ENCODE measurements at regions not wholly inside any gene's neighbourhood (a gene's known extent, or its start where the extent isn't known, plus 50 kb on each side); places are given as distances from the start of the nearest gene placed in this dataset.
"Not testable (repeated sequence)": the region's sequence is repeated elsewhere in the genome, so short reads cannot be mapped to it uniquely, and the experiment has no call there.

- DNase-seq (ENCODE audit: extremely low read depth in 1 of 2, low read depth in 1 of 2) = no peak
Measured at GRCh38 chr14:89537911-89538310, 120.9 kb upstream of the FOXN3 start.

- DNase-seq (ENCODE audit: extremely low read depth in 1 of 2, low read depth in 1 of 2) = no peak
Measured at GRCh38 chr14:89534902-89535685, 118.1 kb upstream of the FOXN3 start.

DNA sequence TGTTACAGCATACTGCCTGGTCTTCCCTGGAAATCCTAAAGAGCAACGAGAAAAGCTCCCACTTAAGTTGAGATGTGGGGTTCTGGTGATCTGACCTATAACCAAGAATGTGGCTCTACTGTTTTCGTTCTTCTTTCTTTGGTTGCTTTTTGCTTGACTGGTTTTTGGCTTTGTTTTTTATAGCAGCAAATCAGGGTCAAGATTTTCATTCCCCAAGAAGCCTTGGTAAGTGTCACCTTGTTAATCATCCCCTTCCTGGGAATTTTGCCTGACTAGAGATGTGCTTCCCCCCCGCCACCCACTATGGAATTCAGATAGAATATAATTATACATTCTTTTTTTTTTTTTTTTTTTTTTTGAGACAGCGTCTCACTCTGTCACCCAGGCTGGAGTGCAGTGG, 116.7 kb upstream of the FOXN3 start:
- no peak for DNase-seq (ENCODE audit: extremely low read depth in 1 of 2, low read depth in 1 of 2)

DNA sequence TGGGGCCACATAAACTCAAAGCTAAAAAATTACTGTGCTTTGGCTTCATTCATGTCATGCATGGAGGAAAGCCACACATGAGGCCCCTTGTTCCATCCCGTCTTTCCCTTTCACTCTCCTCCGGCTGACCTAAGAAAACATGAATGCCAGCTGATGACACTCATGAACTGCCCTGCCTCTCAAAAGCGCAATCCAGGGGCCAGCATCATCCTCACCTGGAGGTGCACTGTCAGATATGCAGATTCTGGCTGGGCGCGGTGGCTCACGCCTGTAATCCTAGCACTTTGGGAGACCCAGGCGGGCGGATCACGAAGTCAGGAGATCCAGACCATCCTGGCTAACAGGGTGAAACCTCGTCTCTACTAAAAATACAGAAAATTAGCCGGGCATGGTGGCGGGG, 116.1 kb upstream of the FOXN3 start:
- DNase-seq (ENCODE audit: extremely low read depth in 1 of 2, low read depth in 1 of 2) = no peak

GRCh38 chr14:89531661-89532335, 114.8 kb upstream of the FOXN3 start:
- no peak for DNase-seq (ENCODE audit: extremely low read depth in 1 of 2, low read depth in 1 of 2)

GRCh38 chr14:89524990-89525667, 108.1 kb upstream of the FOXN3 start:
- DNase-seq (ENCODE audit: extremely low read depth in 1 of 2, low read depth in 1 of 2) = no peak

DNA sequence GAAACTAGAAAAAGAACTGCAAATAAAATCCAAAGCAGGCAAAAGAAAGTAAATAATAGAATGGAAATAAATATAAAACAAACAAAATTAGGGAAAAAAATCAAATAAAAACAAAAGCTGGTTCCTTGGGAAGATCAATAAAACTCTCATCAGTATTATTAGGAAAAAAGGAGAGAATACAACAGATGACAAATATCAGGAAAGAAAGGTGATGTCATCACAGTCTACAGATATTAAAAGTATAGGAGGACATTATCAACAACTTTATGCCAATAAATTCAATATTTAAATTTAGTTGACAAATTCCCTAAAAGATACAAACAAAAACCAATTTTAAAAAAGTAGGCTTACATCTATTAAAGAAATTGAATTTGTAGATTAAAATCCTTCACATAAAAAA, 107.4 kb upstream of the FOXN3 start:
- DNase-seq (ENCODE audit: extremely low read depth in 1 of 2, low read depth in 1 of 2) = no peak

- no peak for DNase-seq (ENCODE audit: extremely low read depth in 1 of 2, low read depth in 1 of 2)
Measured at GRCh38 chr14:89521988-89522387, 105.0 kb upstream of the FOXN3 start.

DNA sequence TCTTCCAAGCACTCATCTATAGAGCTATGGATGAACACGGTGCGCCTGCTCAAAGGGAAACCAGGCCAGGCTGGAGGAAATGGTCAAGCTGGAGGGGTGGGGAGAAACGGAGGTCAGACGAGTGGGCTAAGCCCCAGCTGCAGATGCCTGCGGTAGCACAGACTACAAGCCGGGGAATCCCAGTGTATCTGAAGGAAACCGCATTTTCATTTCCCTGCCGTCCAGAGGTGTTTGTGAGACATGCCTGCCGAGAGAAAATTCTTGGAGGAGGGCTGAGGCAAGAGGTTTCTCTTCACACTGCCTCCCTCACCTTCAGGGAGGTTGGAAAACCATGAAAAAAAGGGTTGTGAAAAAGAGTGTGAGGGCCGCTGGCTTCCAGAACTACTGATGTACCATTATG, 102.0 kb upstream of the FOXN3 start:
- DNase-seq (ENCODE audit: extremely low read depth in 1 of 2, low read depth in 1 of 2) = no peak

- no peak for DNase-seq (ENCODE audit: extremely low read depth in 1 of 2, low read depth in 1 of 2)
Measured at GRCh38 chr14:89516173-89516572, 99.1 kb upstream of the FOXN3 start.

GRCh38 chr14:89514601-89515000, 97.6 kb upstream of the FOXN3 start:
- no peak for DNase-seq (ENCODE audit: extremely low read depth in 1 of 2, low read depth in 1 of 2)

- DNase-seq (ENCODE audit: extremely low read depth in 1 of 2, low read depth in 1 of 2) = no peak
Measured at GRCh38 chr14:89509891-89510290, 92.9 kb upstream of the FOXN3 start.

- DNase-seq (ENCODE audit: extremely low read depth in 1 of 2, low read depth in 1 of 2) = no peak
Measured at GRCh38 chr14:89508863-89509262, 91.8 kb upstream of the FOXN3 start.

- DNase-seq (ENCODE audit: extremely low read depth in 1 of 2, low read depth in 1 of 2) = no peak
Measured at GRCh38 chr14:89507926-89508460, 91.0 kb upstream of the FOXN3 start.

- DNase-seq (ENCODE audit: extremely low read depth in 1 of 2, low read depth in 1 of 2) = no peak
Measured at GRCh38 chr14:89507521-89507920, 90.5 kb upstream of the FOXN3 start.

DNA sequence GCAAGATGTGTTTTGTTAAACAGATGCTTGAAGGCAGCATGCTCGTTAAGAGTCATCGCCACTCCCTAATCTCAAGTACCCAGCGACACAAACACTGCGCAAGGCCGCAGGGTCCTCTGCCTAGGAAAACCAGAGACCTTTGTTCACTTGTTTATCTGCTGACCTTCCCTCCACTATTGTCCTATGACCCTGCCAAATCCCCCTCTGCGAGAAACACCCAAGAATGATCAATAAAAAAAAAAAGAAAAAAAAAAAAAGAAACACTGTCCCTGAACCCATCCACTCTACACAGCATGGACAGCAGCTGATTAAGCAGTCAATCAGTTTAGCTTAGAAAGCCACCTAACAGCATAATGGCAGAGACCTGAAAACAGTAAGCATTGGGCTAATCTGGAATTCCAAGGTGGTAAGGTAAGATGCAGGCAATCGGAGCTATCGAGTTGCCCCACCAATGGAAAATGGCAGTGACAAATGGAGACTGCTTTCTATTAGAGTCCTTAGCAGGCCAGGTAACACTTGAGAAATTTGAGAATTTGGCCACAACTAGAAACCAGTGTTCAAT, 89.9 kb upstream of the FOXN3 start:
- DNase-seq (ENCODE audit: extremely low read depth in 1 of 2, low read depth in 1 of 2) = not testable (repeated sequence)

GRCh38 chr14:89504602-89505313, 87.7 kb upstream of the FOXN3 start:
- DNase-seq (ENCODE audit: extremely low read depth in 1 of 2, low read depth in 1 of 2) = no peak

- DNase-seq (ENCODE audit: extremely low read depth in 1 of 2, low read depth in 1 of 2) = no peak
Measured at GRCh38 chr14:89504091-89504490, 87.1 kb upstream of the FOXN3 start.

- DNase-seq (ENCODE audit: extremely low read depth in 1 of 2, low read depth in 1 of 2) = no peak
Measured at GRCh38 chr14:89503431-89503996, 86.5 kb upstream of the FOXN3 start.

DNA sequence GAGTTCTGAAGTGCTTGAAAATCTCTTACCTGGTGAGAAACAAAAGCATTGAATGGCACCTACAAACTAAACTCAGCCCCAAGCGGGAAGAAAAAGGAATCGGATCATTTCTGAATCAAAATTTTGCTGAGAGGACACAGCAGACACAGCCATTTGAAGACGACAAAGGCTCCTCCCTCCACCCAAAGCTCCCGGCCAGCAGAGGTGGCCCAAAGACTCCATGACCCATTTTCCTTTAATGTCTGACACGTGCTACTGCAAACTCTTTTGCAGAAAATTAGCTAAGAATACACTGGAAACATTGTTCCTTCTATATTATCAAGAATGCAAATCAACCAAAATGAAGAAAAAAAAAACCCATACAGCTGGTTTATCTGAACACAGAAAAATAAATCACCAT, 85.9 kb upstream of the FOXN3 start:
- DNase-seq (ENCODE audit: extremely low read depth in 1 of 2, low read depth in 1 of 2) = no peak

Data from activated CD8-positive, alpha-beta memory T cell treated with anti-CD3 and anti-CD28 coated beads for 1 hour (primary cell).